Stimulated activated CD4-positive, alpha-beta T cell treated with anti-CD3 and anti-CD28 coated beads, Interleukin-12 subunit alpha, Interleukin-12 subunit beta, amount 100 ng/mL, for 24 hours (primary cell): ENCODE measurements at regions not wholly inside any gene's neighbourhood (a gene's known extent, or its start where the extent isn't known, plus 50 kb on each side); places are given as distances from the start of the nearest gene placed in this dataset.
"Not testable (repeated sequence)": the region's sequence is repeated elsewhere in the genome, so short reads cannot be mapped to it uniquely, and the experiment has no call there.

Experiments
- DNase-seq, 2 experiments: peaks; one replicate each; pipeline ENCODE4 v3.0.0-alpha.2; 2020; ENCODE audit warnings: low read depth in 2 of 2

DNA sequence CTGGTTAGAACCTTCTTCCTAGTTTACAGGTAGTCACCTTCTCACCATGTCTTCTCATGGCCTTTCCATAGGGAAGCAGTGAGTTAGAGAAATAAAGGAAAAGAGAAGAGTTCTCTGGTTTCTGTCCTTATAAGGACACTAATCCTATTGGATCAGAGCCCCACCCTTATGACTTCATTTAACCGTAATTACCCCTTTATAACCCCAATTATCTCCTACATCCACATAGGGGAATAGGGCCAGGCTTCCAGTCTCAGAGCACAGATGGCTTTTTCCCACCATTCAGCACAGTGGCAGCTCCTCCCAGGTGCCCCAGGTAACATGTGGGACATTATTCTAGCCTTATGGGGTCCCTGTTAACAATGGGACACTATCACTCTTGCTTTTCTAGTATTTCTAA is 602.9 kb downstream of the RPIA start:
- not testable (repeated sequence) for DNase-seq

DNA sequence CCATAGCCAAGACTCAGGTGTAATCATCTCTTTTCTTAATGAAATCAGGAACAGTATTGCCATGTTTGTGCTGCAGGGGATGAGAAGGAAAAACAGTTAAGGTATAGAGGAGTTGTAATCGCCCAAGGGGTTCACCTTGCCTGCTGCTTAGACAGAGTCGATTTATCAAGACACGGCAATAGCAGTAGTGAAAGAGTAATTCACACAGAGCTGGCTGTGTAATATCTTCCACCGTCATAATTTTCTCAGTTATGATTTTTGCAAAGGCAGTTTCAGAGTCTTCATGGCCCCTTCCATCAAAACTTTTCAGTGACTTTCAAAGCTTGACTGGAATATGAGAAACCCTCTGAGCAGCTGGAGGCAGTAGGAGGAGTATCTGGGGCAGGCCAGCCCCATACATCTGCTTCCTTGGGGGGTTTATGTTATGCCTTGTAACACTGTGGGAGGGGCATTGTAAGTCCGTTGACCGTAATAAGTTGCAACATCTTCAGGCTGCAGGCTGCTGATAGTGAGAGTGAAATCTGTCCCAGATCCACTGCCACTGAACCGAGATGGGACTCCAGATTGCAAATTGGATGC is 605.4 kb downstream of the RPIA start:
- DNase-seq: not testable (repeated sequence)

DNA sequence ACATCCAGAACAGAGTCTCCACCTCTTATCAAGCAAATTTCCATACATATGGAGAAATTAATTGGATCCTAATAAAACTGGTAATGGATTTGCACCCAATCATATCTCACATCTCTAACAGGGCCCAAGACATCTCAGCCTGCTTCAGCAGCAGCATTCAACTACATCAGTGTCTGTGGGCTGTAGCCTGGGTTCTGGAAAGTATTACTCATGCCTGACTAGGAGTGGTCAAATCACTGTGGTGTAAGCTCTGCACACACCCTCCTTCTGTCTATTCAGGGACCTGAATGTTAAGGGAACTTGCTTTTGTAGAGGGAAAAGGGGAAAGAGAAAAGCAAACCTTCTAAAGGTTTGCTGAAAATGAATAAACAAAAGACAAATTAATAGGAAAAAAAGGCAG is 607.7 kb downstream of the RPIA start:
- not testable (repeated sequence) for DNase-seq

DNA sequence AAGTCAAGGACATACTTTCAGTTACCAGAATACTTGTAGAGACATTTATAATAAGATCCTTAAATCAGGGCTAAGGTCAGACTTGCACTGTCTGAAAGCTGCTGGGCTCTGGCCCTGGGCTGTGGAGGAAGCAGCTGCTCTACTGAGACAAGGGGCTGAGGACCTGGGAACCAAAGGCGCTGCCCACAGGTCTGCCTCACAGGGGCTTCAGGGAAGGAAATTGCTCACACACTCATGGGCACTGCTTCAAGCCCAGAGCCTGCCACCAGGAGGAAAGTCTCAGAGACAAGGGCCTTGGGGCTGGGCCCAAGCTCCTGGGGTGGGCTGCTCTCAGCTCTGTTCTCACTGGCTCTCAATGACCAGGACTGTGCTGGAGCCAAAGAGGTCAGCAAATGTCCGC is 614.1 kb downstream of the RPIA start:
- DNase-seq: not testable (repeated sequence)

DNA sequence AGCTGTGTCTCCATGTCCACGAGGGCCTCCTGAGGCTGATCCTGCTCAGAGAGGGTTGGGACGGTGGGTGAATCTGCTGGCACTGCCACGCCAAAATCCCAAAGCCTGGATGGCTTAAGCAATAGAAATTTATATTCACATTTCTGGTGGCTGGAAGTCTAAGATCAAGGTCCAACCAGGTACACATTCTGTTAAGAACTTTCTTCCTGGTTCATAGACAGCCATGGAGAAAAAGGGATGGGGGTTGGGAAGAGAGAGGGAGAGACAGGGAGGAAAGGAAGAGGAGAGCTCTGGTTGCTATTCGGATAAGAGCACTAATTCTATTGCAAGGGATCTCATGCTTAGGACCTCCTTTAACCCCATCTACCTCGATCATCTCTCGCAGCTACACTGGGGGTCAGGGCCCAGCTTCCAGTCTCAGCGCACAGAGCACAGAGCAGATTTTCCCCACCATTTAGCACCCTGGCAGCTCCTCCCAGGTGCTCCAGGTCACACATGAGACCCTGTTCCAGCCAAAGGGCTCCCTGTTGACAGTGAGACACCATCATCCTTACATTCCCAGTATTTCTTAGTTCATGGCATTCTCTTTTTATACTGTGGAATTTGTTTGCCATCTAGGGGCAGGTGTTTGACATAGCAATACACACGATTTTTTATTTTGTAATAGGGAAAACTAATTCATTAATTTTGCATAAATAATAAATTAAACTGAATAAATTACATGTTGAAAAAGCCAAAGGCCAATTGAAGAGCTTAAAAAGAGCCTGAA is 615.6 kb downstream of the RPIA start:
- not testable (repeated sequence) for DNase-seq

DNA sequence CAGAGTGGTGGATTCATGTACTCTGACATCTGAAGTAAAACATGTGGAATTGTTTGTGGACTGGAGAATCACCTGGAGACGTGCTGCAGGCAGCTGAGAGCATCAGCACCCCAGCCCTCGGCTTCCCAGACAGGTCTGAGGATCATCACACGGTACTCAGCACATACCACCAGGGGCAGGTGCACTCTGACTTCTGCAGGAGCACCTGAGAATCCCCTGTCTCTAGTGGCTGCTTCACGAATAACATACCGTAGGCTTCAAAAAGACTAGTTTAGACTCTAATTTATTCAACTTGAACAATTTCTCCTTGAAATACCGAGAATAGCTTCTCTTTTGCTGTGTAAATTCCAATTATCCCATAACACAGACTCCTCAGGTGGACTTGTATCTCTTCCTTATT is 627.5 kb downstream of the RPIA start:
- not testable (repeated sequence) for DNase-seq

DNA sequence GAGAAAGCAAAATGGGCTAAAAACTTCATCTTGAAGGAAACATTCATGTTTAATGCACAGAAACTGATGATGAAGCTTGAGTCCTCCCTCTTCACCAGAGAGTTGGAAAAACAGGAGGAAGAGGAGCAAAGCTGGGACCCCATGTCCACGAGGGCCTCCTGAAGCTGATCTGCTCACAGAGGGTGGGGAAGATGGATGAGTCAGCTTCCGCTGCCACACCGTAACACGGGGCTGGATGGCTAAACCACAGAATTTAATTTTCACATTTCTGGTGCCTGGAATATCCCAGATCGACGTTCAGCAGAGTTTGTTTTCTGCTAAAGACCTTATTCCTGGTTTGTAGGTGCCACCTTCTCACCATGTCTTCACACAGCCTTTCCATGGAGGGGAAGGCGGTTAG is 634.4 kb downstream of the RPIA start:
- DNase-seq: not testable (repeated sequence)

DNA sequence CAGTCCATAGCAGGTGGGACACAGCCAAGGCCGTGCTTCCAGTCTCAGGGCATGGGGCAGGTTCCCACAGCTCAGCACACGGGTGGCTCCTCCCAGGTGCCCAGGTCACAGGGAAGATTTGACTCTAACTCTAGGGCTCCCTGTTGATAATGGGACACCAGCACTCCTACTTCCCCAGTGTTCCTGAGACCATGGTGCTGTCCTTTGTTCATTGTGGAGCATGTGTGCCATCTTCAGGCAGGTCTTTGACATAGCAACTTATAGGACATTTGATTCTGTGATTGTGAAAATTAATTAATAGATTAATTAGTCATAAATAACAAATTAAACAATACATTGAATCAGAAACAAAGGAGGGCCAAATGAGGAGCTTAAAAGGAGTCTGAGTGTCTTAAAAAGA is 635.0 kb downstream of the RPIA start:
- DNase-seq: not testable (repeated sequence)

DNA sequence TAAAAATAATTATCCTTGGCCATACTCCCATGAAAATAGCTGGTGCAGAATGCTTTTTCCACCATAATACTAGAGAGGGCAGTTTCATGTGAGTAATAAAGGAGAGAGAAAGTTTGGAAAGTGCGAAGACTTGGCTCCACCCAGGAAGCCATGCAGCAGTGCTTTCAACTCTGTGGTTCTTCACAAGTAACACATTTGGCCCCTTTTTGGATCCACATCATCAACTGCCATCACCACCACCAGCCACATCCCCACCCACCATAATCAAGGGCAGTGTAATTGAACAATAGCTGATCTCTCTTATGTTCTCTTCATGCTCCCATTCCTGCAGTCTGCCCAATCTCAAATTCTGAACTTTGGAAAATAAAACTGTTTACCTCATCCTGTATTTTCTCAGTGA is 637.3 kb downstream of the RPIA start:
- DNase-seq: not testable (repeated sequence)
